Liver (tissue), 3 donors: ENCODE measurements at regions not wholly inside any gene's neighbourhood (a gene's known extent, or its start where the extent isn't known, plus 50 kb on each side); places are given as distances from the start of the nearest gene placed in this dataset.

Experiments
- CTCF ChIP-seq: fragments of 150-350 bp; IDR thresholded peaks from 2 replicates; pipeline ENCODE4 v1.5.1; 2017; ENCODE audit warnings: improper control_type of control experiment, low read depth, low read length; ENCODE audit not compliant: missing input control
- SP1 ChIP-seq: IDR thresholded peaks from 2 replicates; pipeline ENCODE4 v1.6.1; 2018; ENCODE audit warnings: antibody characterized with exemption, mild to moderate bottlenecking
- TAF1 ChIP-seq: conservative IDR thresholded peaks from 2 replicates; pipeline ENCODE4 v1.6.1; 2016; ENCODE audit warnings: antibody characterized with exemption, mild to moderate bottlenecking
- TF ChIP-seq, protein P1 (sequence below): IDR thresholded peaks from 2 replicates; pipeline ENCODE4 v1.6.1; 2016; ENCODE audit warnings: antibody characterized with exemption
- TF ChIP-seq, protein P2 (sequence below): IDR thresholded peaks from 2 replicates; pipeline ENCODE4 v1.6.1; 2016; ENCODE audit warnings: antibody characterized with exemption, mild to moderate bottlenecking
- donor health status: healthy.
- donor health status: healthy.

GRCh38 chr12:71243370-71243769 lies 85.6 kb upstream of the TSPAN8 start:
- TF ChIP-seq CTCF (no peak), SP1 (no peak), TAF1 (no peak)
- TF ChIP-seq, protein P1, sequence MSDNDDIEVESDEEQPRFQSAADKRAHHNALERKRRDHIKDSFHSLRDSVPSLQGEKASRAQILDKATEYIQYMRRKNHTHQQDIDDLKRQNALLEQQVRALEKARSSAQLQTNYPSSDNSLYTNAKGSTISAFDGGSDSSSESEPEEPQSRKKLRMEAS = no peak
- TF ChIP-seq, protein P2, sequence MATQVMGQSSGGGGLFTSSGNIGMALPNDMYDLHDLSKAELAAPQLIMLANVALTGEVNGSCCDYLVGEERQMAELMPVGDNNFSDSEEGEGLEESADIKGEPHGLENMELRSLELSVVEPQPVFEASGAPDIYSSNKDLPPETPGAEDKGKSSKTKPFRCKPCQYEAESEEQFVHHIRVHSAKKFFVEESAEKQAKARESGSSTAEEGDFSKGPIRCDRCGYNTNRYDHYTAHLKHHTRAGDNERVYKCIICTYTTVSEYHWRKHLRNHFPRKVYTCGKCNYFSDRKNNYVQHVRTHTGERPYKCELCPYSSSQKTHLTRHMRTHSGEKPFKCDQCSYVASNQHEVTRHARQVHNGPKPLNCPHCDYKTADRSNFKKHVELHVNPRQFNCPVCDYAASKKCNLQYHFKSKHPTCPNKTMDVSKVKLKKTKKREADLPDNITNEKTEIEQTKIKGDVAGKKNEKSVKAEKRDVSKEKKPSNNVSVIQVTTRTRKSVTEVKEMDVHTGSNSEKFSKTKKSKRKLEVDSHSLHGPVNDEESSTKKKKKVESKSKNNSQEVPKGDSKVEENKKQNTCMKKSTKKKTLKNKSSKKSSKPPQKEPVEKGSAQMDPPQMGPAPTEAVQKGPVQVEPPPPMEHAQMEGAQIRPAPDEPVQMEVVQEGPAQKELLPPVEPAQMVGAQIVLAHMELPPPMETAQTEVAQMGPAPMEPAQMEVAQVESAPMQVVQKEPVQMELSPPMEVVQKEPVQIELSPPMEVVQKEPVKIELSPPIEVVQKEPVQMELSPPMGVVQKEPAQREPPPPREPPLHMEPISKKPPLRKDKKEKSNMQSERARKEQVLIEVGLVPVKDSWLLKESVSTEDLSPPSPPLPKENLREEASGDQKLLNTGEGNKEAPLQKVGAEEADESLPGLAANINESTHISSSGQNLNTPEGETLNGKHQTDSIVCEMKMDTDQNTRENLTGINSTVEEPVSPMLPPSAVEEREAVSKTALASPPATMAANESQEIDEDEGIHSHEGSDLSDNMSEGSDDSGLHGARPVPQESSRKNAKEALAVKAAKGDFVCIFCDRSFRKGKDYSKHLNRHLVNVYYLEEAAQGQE = no peak
